ENCODE measurements at regions not wholly inside any gene's neighbourhood (a gene's known extent, or its start where the extent isn't known, plus 50 kb on each side); places are given as distances from the start of the nearest gene placed in this dataset.

DNA sequence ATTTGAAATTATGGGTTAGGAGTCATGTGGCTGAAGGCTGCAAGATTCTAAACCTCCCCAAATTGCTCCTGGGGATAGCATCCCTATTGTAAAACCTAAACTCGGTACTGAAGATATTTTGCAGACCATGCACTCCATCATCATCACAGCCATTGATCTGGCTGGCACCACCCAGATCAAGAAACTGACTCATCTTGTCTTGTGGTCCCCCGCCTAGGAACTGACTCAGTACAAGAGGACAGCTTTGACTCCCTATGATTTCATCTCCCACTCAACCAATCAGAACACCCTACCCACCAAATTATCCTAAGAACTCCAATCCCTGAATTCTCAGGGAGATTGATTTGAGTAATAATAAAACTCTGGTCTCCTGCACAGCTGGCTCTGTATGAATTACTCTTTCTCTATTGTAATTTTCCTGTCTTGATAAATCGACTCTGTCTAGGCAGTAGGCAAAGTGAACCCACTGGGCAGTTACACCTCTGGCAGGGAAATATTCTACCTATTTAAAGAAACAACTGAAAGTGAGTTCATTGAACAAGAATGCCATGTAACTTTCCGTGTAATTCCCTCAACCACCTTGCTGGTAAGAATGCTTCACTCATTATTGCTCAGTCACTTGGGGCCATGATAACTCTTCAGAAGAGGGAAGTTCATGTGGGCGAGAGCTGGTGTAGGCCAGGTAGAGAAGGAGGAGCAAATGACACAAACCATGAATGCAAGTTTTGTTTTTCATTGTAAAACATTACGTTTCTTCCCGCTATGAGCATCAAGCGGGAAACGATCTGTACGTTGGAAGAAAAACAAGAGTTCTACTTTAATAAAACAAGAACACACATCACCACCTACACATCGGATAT is 602.9 kb upstream of the ARID1B start:
- no peak for DNase-seq

DNA sequence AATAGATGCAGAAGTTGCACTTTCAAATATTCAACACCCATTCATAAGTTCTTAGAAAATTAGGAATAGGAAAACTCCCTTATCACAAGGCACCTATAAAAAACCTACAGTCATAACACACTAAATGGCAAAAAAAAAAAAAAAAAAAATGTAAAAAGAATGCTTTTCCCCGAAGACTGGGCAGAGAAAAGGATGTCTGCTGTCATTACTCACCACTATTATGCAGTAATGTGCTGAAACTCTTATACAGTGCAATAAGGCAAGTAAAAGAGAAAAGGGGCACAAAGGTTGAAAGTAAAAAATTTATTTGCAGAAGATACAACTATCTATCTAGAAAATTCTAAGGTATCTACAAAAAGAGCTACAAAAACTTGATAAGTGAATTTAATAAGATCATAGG is 607.8 kb upstream of the ARID1B start:
- DNase-seq, result no peak

DNA sequence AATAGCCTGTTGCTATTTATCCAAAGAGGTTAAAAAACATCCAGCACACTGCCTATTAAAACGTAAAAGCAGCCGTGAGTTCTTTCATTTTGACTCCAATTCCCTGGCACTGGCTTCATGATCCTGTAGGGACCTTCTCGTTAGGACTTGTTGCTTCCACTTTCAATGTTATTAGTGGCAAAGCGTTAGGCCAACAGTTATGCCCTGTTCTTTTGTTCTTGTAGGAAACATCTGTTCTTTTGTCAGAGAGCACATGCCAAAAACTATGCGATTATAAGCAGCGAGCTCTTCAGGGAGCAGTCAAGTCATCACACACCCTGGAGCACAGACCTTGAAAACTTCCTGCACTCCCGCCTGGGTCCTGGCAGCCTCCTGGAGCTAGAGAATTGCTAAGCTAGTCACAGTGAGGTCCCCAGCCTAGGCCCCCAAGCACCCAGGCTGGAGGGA is 609.5 kb upstream of the ARID1B start:
- no peak for DNase-seq

DNA sequence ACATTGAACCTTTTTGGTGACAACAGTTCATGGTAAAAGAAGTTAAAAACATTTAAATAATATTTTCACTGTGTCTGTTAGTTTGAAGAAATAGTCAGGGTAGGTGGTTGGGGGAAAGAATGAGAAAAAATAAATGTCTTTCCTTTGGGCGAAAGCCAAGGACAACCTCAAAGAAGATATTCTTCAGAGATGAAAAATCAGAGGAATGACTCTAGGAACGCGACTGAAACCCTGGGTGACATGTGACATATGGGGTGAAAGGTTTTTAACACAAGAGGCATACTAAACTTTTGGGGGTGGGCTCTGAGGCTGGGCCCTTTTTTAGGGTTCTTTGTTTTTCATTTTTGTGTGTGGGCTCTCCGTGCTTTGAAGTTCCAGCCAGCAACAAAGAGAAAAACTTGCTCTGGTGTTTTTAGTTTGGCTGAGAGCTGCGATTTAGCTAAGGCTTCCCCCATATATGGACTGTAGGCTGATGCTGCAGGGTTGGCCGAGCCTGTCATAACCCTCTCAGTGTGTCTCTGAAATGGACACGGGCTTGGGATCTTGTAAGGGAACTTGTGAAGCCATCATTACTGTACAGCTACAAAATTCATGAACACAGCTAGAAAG is 610.1 kb upstream of the ARID1B start:
- DNase-seq, result no peak

DNA sequence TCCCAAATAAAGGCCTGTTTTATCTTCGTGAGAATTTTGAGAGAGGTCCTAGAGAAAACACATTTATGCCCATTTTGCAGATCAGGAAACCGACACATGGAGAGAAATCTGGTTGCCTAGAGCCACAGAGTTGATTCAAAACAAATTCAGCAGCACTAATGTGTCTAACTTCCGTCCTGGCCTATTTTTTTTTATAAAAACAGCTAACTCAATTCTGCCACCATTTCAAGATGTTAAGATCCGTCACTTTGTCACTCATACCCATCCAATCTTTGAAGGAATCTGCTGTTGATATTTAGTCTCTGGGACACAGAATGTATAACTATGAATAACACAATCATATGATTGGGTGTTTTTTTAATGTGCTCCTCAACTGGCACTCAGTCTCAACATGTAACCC is 611.1 kb upstream of the ARID1B start:
- DNase-seq, result no peak

DNA sequence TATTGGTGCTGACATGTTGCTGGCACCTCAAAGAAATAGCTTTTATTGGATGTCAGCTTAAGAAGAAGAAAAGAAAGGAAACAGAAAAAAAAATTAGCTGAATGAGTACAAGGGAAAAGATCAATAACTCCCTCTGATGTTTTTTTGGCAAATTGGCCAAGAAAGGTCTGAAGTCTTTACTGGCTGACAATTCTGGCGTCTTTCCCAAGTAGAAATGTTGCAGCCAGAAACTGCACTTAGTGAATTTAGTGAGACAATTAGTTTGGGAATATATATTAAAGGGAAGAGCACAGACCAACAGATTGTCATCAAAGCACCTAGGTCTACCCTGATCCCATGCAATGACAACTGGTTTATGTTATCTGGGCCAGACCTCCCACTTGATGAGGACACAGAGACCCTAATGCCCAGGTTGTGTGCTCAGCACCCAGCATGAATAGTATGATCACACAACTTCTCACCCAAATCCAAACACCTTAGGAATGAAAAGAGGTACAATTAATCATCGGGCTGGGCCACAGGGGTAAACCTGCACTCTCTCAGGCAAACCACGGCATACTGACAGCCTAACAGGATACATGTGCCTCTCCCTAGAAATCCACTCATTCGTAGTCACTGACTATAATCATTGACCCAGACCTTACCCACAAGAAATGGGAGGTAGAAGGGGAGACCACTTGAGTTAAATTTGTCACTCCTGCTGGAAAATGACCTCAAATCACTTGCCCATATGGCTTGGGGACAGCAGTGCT is 612.3 kb upstream of the ARID1B start:
- no peak for DNase-seq

DNA sequence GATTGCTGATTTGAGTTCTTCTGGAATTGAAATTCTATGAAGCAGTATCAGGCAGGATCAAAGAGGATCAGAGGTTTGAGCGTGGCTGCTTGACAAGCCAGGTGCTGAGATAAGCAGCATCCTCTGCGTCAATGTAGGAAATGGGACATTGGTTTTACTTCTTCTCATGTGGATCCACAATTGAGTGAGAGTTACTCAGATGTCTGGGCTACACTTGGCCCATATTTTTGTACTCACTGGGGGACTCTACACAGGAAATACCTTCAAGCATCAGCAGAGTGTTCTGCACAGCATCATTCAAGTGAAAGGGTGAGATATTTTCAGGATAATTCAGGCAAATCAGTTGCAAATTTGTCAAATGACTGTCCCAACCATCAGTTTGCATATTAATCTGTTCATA is 613.9 kb upstream of the ARID1B start:
- DNase-seq, result no peak

DNA sequence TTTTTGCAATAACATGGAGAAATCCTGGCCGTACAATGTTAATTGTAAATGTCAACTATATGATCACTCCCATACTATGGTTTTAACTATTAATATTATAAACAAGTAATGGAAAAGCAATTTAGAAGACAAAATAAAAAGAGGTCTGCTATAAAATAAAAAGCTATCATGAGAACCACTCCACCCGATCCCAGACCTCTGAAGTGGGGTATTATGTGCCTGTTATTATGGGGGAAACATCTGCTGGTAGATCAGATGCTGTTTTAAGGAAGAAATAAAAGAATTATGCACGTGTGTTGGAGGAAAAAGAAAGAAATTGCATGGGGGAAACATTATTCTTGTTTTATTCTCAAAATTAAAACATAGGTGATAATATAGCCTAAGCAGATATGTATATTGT is 615.7 kb upstream of the ARID1B start:
- DNase-seq, result peak; percentile 13

DNA sequence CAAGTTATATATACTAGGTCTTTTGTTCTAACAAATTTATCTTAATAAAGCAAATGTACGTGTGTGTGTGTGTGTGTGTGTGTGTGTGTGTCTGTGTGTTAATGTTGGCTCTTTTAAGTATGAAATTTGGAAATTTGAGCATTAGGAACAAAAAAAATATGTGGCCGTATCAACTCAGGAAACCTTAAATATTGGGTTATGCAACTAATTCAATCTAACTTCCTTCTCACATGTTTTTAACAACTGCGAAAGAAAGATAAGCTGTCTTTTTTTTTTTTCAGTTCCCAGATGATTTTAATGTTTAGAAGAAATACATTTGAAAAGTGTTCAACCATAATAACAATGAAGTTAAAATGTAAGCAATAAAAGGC is 616.4 kb upstream of the ARID1B start:
- no peak for DNase-seq

DNA sequence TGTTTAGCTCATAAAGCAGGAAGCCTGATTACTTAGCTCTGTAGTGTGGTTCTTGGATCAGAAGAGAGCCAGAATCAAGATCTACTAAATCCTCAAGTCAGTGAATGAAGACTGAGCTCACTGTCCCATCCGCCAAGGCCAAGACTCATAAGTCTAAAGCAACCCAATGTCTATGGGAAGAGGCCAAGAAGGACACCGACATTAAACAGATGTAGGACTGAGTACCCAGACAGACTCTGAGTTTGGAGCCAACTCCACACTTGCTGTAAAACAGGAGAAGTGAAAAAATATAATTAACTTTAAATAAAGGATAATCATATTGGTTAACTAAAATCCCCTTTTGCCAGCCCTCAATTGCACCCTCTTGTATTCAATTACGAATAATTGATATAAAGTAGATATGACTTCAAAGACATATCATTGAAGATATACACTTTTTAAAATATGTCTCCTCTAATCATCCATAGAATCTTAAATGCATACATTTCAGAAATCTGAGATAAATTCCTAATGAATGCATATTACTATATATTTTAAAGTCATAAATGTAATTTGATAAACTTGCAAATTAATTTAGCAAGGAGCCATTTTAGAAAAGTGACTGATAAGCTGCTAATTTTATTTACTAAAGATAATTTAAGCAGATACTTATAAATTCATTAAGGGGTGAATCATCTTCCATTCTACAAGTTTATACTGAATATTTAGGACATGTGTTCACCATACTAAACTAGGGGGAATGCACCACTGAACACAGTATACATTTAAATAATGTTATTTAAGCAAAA is 617.0 kb upstream of the ARID1B start:
- DNase-seq, result no peak

DNA sequence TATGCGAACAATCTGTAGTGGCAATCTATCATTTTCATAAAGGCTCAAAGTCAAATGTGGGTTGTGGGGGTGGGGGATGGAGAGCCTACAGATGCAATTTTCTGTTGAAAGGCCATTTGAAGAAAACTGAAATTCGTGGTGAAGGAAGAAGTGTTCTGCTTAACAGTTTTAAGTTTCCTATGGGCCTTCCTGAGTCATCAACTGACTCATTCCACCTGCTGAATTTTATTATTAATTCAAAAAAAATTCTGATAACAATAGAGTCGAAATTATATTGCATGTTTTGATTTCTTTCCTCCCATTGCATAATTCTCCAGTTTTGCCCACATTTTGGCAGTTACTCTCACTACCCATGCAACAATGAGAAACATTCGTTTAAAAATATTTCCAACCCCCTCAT is 622.3 kb upstream of the ARID1B start:
- no peak for DNase-seq

DNA sequence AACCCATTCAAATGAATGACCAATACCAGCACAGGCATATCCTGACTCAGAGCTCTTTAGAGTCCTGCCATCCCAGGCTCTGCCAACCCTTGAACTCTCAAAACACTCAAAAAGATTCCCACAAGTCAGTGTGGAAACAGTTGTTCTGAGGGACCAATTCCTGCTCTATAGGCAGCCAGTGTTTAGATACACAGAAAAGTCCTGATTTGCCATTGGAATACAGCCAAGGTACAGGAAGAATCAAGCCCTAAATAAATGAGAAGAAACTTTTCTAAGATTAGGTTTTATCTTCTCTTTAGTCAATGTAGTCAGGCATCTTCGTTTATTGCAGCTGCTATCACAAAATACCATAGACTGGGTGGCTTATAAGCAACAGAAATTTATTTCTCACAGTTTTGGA is 626.8 kb upstream of the ARID1B start:
- DNase-seq, result no peak

DNA sequence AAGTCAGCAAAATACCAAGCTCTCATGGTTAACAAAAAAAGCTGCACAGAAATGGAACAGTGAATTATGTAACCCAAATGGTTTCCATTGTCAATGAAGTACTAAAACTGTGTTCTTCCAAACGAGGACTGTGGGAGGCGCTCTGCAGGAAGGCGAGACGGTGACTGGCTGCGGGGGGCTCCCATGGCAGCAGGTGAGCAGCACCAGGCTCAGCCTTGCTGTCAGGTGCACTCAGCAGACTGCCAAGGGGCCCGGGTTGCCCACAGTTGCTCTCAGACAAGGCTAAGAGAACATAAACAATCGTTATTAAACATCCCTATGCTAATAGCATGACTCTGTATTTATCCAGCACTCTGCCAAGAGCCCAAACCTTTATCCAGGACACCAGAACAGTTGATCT is 630.3 kb upstream of the ARID1B start:
- DNase-seq, result no peak

DNA sequence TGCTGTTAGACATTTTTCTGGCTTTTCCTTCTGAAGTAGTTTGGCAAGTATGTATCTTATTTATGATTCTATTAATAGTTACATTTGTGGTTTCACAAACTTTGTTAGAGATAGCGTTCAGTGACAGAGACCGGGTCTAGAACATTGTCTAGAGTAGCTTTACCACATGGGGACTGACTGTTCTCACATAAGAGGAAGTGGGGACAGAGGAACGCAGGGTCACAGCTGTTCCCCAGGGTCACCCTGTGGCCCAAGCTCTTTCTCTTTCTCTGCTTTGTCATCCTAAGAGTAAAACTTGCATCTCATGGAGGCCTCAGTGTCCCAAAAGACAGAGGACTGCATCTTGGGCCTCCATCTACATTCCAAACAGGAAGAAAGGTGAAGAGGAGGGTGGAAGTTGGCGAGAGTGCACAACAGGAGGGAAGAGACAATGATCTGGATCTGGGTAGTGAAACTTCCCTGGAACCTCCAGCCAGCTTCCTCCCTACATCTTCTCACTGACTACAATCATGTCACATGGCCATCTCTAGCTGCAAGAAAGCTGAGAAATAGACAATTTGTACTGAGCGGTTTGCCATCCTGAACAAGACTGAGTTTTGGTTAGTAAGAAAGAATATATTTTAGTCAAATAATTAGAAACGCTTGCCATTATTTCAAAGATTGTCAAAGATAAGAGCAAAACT is 645.8 kb upstream of the ARID1B start:
- DNase-seq, result no peak

DNA sequence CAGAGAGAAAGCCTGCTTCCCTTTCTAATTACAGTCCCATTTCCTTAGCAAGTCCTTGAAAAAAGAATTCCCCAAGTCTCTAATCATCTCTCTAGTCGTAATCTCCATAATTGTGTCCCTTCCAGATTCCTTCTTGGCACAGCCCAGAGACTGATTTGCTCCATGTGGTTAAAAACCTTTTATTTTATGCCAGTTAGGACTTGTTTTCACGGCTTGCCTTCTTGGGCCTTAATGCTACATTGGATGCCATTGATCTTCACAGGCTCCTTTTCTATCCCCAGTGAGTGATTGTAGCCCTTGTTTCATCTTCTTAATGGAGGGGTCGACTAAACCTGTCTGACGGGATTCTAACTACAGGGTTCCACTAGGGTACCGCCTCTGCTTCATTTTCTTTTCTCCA is 650.6 kb upstream of the ARID1B start:
- no peak for DNase-seq

DNA sequence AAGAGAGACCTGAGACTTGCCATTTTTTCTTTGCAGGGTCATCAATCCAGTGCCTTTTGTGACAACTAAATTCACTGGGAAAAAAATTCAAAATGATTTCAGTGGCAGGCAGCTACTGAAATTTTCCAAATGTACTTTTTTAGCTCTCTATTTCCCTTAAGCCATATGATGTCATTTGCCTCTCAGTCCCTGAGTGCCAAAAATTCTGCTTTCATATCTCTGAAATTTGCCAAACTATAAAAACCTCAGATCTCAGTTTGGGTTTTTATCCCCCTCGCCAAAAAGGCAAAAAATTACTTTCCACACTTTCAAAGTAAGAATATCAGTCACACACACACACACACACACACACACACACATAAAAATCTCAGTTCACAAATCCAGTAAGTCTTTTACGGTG is 651.3 kb upstream of the ARID1B start:
- no peak for DNase-seq

DNA sequence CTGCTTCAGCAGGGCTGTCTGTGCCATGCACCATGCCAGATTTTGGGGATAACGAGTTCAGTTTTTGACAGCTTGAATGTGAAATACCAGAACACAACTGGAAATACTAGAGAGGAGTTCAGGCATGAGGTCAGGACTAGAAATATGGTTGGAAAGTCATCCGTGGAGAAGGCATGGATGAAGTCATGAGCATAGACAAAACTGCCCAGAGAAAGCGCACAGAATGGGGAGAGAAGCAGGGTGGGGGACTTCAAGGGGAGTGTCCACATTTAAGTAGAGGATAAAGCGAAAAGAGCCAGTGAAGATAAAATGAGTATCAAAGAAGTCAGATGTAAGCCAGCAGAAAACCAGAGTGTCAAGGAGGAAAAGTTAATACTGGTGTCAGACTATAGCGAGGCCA is 653.4 kb upstream of the ARID1B start:
- DNase-seq, result no peak

DNA sequence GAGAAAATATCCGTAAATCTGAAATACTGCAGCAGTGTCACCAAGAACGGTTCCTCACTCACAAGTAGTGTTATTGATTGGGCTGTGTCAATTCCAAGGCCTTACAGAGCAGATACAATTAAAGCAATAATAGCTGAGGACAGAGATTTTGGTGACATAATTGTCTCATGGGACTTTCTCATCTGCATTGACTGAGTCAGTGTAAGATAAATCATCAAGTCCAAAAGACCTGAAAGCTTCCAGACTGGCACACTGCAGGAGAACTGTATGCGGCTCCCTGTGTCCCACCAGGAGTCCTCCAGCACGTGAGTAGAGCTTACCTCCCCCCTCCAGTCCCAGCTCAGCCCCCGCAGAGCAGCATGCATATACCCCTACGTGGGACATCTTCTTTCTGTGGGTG is 655.2 kb upstream of the ARID1B start:
- DNase-seq, result no peak

DNA sequence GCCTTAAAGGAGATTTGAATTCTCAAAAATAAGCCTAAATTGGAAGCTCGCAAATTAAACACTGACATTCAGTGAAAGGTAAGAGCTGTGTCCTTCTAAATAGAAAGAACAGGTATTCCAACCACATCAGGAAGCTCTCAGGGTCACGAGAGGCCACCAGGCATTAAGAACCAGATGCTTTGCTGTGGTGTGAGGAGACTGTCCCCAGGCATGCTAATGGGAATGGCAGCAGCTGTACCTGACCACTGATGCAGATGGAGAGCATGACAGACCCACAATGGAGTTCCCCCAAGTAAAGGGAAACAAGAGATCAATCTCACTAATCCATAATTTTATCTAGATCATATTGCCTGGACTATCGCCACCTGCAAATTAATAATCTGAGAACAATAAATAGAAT is 658.9 kb upstream of the NOX3 start:
- no peak for DNase-seq

DNA sequence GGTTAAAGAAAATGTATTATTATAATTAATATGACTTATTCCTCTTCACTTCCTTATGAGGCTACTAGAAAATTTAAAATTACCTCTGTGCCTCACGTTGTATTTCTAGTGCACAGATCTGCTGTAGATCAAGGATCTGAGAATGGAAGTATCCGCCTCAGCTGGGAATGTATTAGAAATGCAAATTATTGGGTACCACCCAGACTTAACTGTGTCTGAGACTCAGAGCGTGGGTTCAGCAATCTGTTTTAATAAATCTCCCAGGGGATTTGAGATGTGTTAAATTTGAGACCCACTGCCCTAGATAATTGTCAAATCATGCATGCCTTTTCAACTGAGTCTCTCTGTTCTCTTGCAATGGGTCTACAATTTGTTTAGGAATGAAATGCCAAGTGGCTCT is 658.0 kb upstream of the NOX3 start:
- DNase-seq, result no peak

DNA sequence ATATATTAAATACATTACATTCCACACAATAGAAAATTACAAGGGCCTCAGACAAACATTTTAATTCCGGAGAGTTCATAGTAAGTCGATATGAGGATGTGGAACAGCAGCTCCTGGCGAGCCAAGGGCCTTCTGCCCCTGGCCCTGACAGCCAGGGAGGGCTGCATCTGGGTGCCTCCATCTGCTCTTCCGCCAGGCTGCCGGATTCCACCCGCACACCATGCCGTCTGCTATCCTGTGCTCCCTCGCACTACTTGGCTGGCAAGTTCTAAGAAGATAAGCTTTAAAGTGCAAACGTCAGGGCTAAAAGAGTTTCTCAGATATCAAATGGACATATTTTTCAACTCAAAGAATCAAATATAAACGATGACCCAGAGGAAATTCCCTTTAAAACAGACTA is 656.3 kb upstream of the NOX3 start:
- no peak for DNase-seq

DNA sequence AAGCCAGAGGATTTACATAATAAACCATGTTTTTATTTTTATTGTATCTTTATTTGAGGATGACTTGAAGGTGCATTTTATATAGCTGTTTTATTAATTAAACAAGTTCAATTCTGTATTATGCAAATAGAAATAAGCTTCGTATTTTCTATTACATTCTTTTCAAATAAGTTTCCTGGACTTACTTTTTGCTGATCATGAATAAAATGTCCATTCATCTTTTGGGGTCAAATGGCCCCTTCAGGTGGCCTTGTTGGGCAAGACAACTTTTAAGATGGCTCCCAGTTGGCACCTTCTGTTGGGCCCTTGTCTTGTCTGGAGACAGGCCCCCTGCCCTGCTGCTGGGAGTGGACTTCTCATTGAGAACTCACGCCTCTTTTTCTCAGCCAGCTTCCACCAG is 654.6 kb upstream of the NOX3 start:
- DNase-seq, result no peak

DNA sequence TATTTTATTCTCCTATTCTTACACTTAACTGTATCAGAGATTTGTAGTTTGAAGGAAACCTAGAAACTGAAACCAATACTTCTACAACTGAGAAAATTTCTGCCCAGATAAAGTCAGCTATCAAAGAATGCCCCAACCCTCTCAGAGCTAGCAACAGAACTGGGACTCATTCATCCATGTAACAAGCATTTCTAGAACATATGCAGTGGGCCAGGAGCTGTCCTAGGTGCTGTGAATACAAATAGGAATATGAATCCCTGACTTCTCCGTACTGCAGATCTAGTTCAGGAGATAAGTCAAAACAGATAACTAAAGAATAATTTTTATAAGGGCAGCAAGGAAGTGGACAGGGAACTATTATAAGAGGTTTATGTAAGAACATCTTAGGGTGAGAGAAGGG is 654.1 kb upstream of the NOX3 start:
- no peak for DNase-seq
